ENCODE measurements at regions not wholly inside any gene's neighbourhood (a gene's known extent, or its start where the extent isn't known, plus 50 kb on each side); places are given as distances from the start of the nearest gene placed in this dataset.
"Not testable (repeated sequence)": the region's sequence is repeated elsewhere in the genome, so short reads cannot be mapped to it uniquely, and the experiment has no call there.

GRCh38 chr21:6561578-6561977 is 3959.8 kb upstream of the TPTE start:
- TF ChIP-seq CREM (CRISPR knock-in tag; IDR thresholded peaks at IDR 0.05); CTCF (IDR thresholded peaks at IDR 0.05); ZNF416 (CRISPR knock-in tag; IDR thresholded peaks at IDR 0.05); SP1 (CRISPR knock-in tag; conservative IDR thresholded peaks at IDR 0.05); ZNF138 (CRISPR knock-in tag; conservative IDR thresholded peaks at IDR 0.05); RORB (CRISPR knock-in tag; IDR thresholded peaks at IDR 0.05); ATF2 (CRISPR knock-in tag; IDR thresholded peaks at IDR 0.05; ENCODE audit: borderline replicate concordance, low read depth): not testable (repeated sequence)

Measured in WTC11 (cell line).